Posterior vena cava (tissue), 2 donors: ENCODE measurements at regions not wholly inside any gene's neighbourhood (a gene's known extent, or its start where the extent isn't known, plus 50 kb on each side); places are given as distances from the start of the nearest gene placed in this dataset.
"Not testable (repeated sequence)": the region's sequence is repeated elsewhere in the genome, so short reads cannot be mapped to it uniquely, and the experiment has no call there.

Source experiments
- DNase-seq: peaks from one replicate; pipeline ENCODE4 v3.0.0-alpha.2; 2020; ENCODE audit warnings: low spot score
- intact Hi-C, 2 donors: fragments of 100-400 bp; cut with DNase I; formaldehyde crosslinking; loops; one replicate each; pipeline versions ENCODE4 v1.14.1 to v1.14.2; 2022 to 2023
- donor health status: DM: yes; HTN: yes; CAD: no.
- donor health status: DM: yes; HTN: yes; CAD: no.

DNA sequence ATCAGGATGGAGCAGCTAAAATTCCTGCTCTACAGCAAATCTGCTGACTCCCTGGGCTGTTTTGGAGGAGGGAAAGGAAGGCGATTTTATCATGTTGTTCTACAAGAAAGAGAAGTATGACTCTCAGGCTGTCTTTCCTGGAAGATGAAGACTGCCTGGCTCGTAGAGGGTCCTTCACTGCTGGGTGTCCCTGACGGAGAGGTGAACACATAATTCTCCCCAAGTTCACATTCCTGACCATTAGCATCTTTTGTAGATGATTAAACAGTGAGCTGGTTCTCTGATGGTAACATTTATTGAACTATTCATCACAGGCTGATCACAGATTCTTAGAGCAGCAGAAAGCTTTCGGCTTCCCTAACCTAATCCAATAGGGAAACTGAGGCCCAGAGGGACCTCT, 212.4 kb upstream of the GLRA1 start:
- intact Hi-C loops = no loop called here

DNA sequence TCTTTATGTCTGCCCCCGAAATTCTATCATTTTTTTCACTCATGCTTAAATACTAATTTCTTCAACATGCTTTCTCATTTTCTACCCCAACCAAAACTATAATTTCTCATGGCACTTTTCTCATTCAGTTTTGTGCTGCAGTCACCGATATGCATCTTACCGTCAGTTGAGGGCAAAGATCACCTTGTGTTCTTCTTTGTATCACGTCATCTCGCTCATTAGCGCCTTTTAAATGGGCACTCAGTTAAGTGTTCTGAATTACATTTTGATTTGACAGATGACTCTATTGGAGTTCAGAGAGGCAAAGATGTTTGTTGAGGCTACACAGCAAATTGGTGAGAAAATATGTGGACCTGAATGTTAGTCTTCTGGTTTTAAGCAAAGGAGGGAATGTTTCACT, 211.7 kb upstream of the GLRA1 start:
- no peak for DNase-seq
- intact Hi-C loops = no loop called here

More for the DNA sequence above, 212.4 kb upstream of the GLRA1 start:
- DNase-seq = no peak

DNA sequence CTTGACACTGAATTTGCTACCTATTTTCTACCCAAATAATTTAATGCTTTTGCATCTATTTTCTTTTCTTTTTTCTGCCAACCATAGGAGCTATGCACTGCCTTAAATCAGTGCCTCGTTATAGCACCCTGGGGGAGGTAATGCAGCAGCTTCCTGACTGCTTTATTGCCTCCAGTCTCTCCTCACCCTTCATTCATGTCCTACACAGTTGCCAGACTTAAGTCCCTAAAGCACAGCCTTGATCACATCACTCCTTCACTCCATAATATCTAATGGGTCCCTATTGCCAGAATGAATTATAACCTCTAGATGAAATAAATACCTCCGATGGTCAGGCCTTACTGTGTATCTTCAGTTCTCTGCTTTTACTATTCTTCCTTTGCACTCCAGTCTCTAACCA, 211.2 kb upstream of the GLRA1 start:
- DNase-seq = no peak
- intact Hi-C loops = no loop called here

GRCh38 chr5:152125661-152126205, 201.1 kb upstream of the GLRA1 start:
- intact Hi-C loops = no loop called here
- DNase-seq = no peak

DNA sequence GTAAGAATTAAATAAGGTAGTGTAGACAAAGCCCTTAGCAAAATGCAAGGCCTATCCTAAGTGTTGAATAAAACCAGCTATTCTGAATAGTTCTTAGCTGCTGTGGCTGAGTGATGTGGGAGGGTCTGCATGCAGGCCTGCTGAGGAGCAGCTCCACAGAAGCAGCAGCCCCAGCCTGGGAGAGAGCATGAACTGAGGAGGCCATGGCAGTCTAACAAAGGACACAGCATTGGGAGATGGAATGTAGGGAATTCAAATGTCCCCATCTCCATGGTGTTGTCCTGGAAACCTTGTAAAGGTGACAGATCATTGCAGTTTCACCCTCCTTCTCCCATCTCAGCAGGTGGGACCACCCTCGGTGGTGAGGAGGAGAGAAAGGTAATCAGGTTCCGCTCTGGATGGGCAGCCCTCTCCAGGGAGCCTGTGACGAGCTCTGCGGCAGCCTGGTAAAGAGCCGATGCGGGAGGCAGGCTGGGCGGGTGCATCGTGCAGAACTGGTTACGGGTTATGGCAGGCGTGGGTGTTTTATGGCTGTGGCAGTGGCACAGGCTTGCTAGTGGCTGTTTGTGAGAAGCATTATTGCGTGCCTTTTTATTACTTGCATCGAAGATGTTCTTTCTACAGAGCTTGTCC, 199.9 kb upstream of the GLRA1 start:
- intact Hi-C loops = no loop called here

DNA sequence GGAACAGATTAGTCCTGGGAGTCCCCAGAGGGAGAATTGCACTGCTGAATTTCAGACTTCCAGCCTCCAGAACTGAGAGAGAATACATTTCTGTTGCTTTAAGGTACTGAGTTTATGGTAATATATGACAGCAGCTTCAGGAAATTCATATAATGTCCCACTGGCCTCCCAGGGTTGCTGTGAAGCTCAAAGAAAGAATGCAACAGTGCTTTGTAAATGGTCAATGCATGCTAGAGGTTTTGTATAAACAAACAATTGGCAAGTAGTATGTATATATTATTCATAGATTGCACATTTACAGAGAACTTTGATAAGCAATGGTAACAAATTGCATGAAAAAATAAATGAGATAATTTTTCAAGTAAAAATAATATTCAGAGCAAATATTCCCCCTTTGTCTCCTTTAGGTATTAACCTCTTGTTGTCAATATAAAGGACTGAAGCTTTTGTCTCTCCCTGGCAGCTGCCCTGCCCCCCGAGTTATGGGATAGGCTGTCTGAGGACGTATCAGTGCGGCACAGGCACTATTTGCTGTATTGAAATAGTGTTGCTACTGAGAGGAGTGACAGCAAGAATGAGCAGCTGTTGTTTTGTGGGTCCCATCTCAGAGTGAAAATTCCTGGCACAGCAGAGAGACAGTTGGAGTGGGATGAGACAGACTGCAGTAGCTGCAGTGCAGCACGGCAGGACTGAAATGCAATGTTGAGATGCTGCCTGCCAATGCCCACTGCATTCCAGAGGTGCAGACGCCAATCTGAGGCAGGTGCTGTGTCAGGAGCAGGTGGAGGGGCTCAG, 194.2 kb upstream of the GLRA1 start:
- DNase-seq = no peak
- intact Hi-C loops = no loop called here

More for the DNA sequence above, 199.9 kb upstream of the GLRA1 start:
- DNase-seq = no peak

- DNase-seq = no peak
- intact Hi-C loops = no loop called here
Measured at GRCh38 chr5:152116934-152117333, 192.3 kb upstream of the GLRA1 start.

DNA sequence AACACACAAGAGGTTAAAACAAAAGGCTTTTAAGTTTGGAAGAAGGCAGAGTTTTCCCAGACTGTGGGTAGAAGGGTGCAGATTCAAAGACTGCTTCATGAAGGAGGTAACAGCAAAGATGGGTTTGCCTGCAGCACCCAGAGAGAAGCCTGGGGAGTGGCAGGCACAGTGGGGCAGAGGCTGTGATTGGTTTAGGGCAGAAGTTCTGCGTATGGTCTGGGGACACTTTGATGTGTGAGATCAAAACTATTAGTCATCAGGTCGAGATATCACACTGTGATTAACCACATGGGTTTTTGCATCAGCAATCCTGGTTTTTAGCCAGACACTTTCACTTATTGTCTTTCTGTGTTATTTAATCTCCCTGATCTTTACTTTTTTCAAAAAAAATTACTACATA, 188.8 kb upstream of the GLRA1 start:
- intact Hi-C loops = no loop called here
- DNase-seq = no peak

DNA sequence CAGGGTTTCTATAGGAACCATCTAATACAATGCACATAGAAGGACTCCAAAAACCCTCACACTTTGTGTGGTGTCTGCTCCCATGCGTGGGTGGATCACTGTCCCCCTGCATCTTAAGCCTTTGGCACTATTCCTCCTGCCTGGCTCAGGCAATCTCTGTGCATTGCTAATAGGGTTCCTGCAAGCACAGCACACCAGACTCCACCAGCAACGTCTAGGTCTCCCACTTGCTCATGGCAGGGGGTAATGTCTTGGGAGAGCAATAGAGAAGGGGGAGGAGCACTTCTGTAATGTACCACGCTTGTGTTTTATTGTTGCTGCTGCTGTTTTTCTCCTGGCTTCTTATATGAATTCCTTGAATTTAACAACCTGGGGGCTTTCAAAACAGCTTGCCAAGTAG, 182.6 kb upstream of the GLRA1 start:
- intact Hi-C loops = no loop called here
- DNase-seq = no peak

GRCh38 chr5:152106571-152106970, 181.9 kb upstream of the GLRA1 start:
- intact Hi-C loops = no loop called here
- DNase-seq = no peak

GRCh38 chr5:152105085-152105484, 180.4 kb upstream of the GLRA1 start:
- no peak for DNase-seq

GRCh38 chr5:152104211-152104610, 179.6 kb upstream of the GLRA1 start:
- intact Hi-C loops = no loop called here
- DNase-seq = no peak

More at GRCh38 chr5:152105085-152105484, 180.4 kb upstream of the GLRA1 start:
- intact Hi-C loops = no loop called here

- intact Hi-C loops, DNase-seq: not testable (repeated sequence)
Measured at GRCh38 chr5:152102908-152103307, 178.3 kb upstream of the GLRA1 start.

DNA sequence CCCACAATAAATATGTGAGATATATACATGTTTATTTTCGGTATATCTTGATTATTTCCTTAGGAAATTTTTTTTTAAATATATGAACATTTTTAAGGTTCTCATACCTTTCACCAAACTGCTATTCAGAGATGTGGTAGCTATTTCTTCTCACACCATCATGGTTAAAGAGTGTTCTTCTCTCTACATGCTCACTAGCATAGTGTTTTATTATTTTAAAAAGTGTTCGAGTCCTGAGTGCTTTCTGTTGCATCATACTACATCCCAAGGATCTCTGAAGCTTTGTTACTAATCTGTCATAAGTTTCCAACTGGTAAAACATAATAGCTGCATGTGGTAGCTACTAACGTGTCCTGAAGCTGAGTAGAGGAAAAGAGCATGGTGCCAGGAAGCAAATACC, 177.4 kb upstream of the GLRA1 start:
- intact Hi-C loops = no loop called here

DNA sequence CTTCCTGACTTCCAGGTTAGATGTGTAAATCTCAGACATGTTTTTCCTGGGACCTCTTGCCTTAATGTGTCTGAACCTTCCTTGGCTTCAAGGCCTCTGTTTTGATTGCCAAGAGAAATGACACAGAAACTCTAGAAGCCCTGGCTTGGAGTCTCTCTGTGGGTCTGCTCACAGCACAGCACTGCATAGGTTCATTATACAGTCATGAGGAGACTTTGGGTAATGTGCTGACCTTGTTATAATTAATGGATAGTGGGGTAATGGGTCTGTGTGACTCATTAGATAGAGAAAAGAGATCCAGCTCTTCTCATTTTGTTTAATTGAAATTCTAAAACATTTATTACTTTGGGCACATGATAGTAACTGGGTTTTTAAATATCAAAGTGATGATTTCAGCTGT, 175.8 kb upstream of the GLRA1 start:
- no peak for DNase-seq
- intact Hi-C loops = no loop called here

More for the DNA sequence above, 177.4 kb upstream of the GLRA1 start:
- no peak for DNase-seq

- intact Hi-C loops = no loop called here
- no peak for DNase-seq
Measured at GRCh38 chr5:152097128-152097527, 172.5 kb upstream of the GLRA1 start.

DNA sequence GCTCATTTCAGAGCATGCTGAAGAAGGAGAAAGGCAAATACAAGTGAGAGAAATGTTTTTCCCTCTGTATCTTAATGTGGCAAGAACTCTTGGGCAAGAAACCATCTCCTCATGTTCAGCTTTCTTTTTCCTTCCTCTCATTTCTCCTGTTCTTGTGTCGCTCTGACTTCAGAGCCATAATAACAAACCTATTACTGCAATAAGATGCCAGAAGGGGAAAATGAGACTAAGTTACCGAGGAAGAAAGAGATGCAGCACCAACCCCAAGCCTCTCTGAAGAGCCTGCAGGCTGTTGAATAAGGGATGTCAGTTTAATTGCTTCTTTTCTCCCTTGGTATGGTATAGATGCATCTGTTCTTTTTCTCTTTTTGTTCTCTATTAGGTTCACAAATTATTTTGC, 170.1 kb upstream of the GLRA1 start:
- no peak for DNase-seq
- intact Hi-C loops = no loop called here

GRCh38 chr5:152094060-152094459, 169.4 kb upstream of the GLRA1 start:
- no peak for DNase-seq
- intact Hi-C loops = no loop called here

DNA sequence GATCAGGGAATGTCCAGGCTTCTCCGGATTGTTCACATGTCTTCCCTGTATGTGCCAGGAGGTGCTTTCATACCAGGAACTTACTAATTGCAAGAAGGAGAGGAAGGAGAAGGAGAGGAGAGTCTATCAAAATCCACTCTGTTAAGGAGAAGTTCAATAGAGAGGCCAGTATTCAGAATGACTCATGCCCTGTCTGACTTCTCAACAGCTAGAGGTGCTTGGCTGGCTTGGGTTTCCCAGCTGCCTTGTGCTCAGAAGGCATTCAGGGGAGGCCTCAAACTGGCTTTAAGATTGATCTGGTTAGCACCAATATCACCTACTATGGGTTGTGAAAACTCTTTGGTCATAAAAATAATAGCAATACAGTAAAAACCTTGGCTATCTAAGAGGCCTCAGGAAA, 167.9 kb upstream of the GLRA1 start:
- DNase-seq = no peak
- intact Hi-C loops = no loop called here

- no peak for DNase-seq
- intact Hi-C loops = no loop called here
Measured at GRCh38 chr5:152089644-152090043, 165.0 kb upstream of the GLRA1 start.

DNA sequence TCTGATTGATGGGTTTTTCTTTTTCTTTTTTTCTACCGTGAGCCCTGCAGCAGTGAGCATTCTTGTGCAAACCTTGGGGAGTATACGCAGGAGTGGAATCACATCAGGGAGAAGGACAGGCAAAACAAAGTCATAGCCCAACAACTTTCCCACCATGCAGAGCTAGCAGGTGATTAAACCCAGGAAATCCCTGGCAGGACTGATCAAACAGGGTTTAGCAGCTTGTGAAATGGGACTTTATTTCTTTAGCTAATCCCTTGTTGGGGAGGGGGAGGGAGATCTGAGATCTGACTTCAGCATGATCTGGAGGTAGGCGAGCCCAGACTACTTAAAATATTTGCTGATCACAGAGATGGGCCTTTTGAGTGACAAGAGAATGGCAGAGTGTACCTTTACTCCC, 162.0 kb upstream of the GLRA1 start:
- intact Hi-C loops = no loop called here
- DNase-seq = no peak
